RKO (cell line): ENCODE measurements at regions not wholly inside any gene's neighbourhood (a gene's known extent, or its start where the extent isn't known, plus 50 kb on each side); places are given as distances from the start of the nearest gene placed in this dataset.

Experiments used
- DNase-seq: peaks from one replicate; pipeline ENCODE4 v3.0.0-alpha.2; 2016; ENCODE audit warnings: low spot score

- no peak for DNase-seq
Measured at GRCh38 chr22:47391169-47392053, 629.0 kb downstream of the TBC1D22A start.

- no peak for DNase-seq
Measured at GRCh38 chr22:47390026-47390970, 627.8 kb downstream of the TBC1D22A start.

GRCh38 chr22:47389201-47389600 is 626.8 kb downstream of the TBC1D22A start:
- DNase-seq: no peak

GRCh38 chr22:47388778-47389177 is 626.3 kb downstream of the TBC1D22A start:
- DNase-seq: no peak

- DNase-seq: no peak
Measured at GRCh38 chr22:47388331-47388730, 625.9 kb downstream of the TBC1D22A start.

- DNase-seq: no peak
Measured at GRCh38 chr22:47386812-47387510, 624.5 kb downstream of the TBC1D22A start.

GRCh38 chr22:47384977-47385376 is 622.5 kb downstream of the TBC1D22A start:
- no peak for DNase-seq

GRCh38 chr22:47382164-47382890 is 619.9 kb downstream of the TBC1D22A start:
- no peak for DNase-seq

- no peak for DNase-seq
Measured at GRCh38 chr22:47381240-47381639, 618.8 kb downstream of the TBC1D22A start.

- DNase-seq: no peak
Measured at GRCh38 chr22:47380692-47381091, 618.2 kb downstream of the TBC1D22A start.

- no peak for DNase-seq
Measured at GRCh38 chr22:47379037-47379436, 616.6 kb downstream of the TBC1D22A start.

- DNase-seq: no peak
Measured at GRCh38 chr22:47377926-47378560, 615.6 kb downstream of the TBC1D22A start.

- DNase-seq: no peak
Measured at GRCh38 chr22:47376901-47377505, 614.6 kb downstream of the TBC1D22A start.

GRCh38 chr22:47376322-47376700 is 613.9 kb downstream of the TBC1D22A start:
- no peak for DNase-seq

GRCh38 chr22:47375621-47376321 is 613.3 kb downstream of the TBC1D22A start:
- DNase-seq: no peak

GRCh38 chr22:47374901-47375575 is 612.6 kb downstream of the TBC1D22A start:
- no peak for DNase-seq

- DNase-seq: no peak
Measured at GRCh38 chr22:47374273-47374771, 611.9 kb downstream of the TBC1D22A start.

- DNase-seq: no peak
Measured at GRCh38 chr22:47373648-47374272, 611.3 kb downstream of the TBC1D22A start.
